DMS53 treated with DMSO at 0.1 percent for 48 hours (cell line): ENCODE measurements at regions not wholly inside any gene's neighbourhood (a gene's known extent, or its start where the extent isn't known, plus 50 kb on each side); places are given as distances from the start of the nearest gene placed in this dataset.
"Not testable (repeated sequence)": the region's sequence is repeated elsewhere in the genome, so short reads cannot be mapped to it uniquely, and the experiment has no call there.

ENCODE experiments used
- DNase-seq: peaks from one replicate; lab custom pipeline; 2025; ENCODE audit not compliant: unreplicated experiment; lab: John Stamatoyannopoulos, UW

- no peak for DNase-seq
Measured at GRCh38 chr7:73918926-73919693, 58.2 kb downstream of the TMEM270 start.

- no peak for DNase-seq
Measured at GRCh38 chr7:73919694-73920375, 58.9 kb downstream of the TMEM270 start.

GRCh38 chr7:73920406-73921134 lies 59.6 kb downstream of the TMEM270 start:
- no peak for DNase-seq

- DNase-seq = no peak
Measured at GRCh38 chr7:73921623-73922528, 60.9 kb downstream of the TMEM270 start.

GRCh38 chr7:73928644-73929043 lies 67.7 kb downstream of the TMEM270 start:
- DNase-seq = not testable (repeated sequence)

GRCh38 chr7:73931502-73931901 lies 70.5 kb downstream of the TMEM270 start:
- no peak for DNase-seq

GRCh38 chr7:73932364-73932763 lies 71.4 kb downstream of the TMEM270 start:
- no peak for DNase-seq

- DNase-seq = no peak
Measured at GRCh38 chr7:73933091-73933490, 72.1 kb downstream of the TMEM270 start.

GRCh38 chr7:73936967-73937366 lies 76.0 kb downstream of the TMEM270 start:
- no peak for DNase-seq

- not testable (repeated sequence) for DNase-seq
Measured at GRCh38 chr7:73937650-73938049, 76.7 kb downstream of the TMEM270 start.

GRCh38 chr7:73939528-73939927 lies 78.6 kb downstream of the TMEM270 start:
- DNase-seq = no peak

GRCh38 chr7:73940701-73941238 lies 79.8 kb downstream of the TMEM270 start:
- no peak for DNase-seq

GRCh38 chr7:73941836-73942551 lies 81.0 kb downstream of the TMEM270 start:
- peak; percentile 38 for DNase-seq

- no peak for DNase-seq
Measured at GRCh38 chr7:73945022-73945421, 83.0 kb upstream of the ELN start.

- no peak for DNase-seq
Measured at GRCh38 chr7:73948287-73948686, 79.7 kb upstream of the ELN start.

GRCh38 chr7:73952266-73952665 lies 75.7 kb upstream of the ELN start:
- no peak for DNase-seq

- no peak for DNase-seq
Measured at GRCh38 chr7:73954181-73954580, 73.8 kb upstream of the ELN start.

- DNase-seq = no peak
Measured at GRCh38 chr7:73954861-73955260, 73.1 kb upstream of the ELN start.

GRCh38 chr7:73960548-73960947 lies 67.4 kb upstream of the ELN start:
- DNase-seq = no peak

- DNase-seq = not testable (repeated sequence)
Measured at GRCh38 chr7:73961991-73962390, 66.0 kb upstream of the ELN start.
